ENCODE measurements at regions not wholly inside any gene's neighbourhood (a gene's known extent, or its start where the extent isn't known, plus 50 kb on each side); places are given as distances from the start of the nearest gene placed in this dataset.

DNA sequence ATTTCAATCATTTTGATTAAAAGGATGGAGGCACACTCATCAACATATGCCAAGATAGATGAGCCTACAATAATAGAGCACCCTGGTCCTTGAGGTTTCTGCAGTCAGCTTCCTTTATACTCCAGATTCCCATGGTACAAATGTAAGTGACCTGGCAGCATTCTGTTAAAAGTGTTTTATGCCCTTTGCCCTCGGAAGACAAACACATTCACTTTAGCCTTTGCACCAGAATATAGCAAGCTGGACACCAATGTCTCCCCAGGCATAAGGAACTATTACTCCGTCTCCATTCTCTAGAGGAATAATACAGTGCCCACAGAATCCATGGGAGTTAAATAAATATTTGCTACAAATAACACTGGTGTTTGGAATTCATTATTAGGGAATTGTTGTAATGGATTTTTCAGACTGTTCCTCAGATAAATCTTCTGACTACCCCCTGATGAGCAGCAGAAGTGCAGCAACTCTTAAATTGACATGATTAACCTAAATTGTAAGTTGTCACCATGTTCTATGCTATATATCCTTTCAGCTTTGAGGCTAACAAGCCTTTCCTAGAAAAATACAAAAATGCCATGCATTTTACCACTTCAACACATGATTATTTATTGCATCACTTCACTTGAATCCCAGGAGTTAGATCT is 340.2 kb downstream of the TBC1D32 start:
- no peak for DNase-seq (ENCODE audit: low read depth, low spot score)
- no peak for TF ChIP-seq CTCF (IDR thresholded peaks at IDR 0.05; ENCODE audit: low read depth, low read length)
- in situ Hi-C loops (cut with HindIII; ENCODE audit: low sequenced_read_pairs): no loop called here
- H3K4me3 ChIP-seq (ENCODE audit: low read depth, low read length): no peak overlapping the region

DNA sequence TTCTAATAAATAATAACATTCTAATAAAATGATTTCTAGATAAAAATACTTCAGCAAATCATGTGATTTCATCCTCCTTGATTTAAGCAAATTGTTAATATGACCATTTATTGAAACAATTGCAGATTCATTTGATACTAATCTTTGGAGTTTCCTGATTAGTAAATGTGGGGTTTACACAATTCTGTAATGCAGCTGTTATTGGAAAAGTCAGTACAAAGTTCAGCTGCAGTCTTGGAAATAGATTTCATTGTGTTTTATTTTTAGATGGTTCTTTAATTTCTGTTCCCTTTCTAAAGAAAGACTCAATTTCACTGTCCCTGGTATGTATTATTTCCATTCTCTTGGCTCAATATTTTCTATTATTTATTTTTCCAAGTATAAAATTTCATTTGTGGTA is 342.0 kb downstream of the TBC1D32 start:
- no peak overlapping the region for H3K4me3 ChIP-seq (ENCODE audit: low read depth, low read length)
- no peak for DNase-seq (ENCODE audit: low read depth, low spot score)
- in situ Hi-C loops (cut with HindIII; ENCODE audit: low sequenced_read_pairs): no loop called here
- TF ChIP-seq CTCF (IDR thresholded peaks at IDR 0.05; ENCODE audit: low read depth, low read length): no peak

DNA sequence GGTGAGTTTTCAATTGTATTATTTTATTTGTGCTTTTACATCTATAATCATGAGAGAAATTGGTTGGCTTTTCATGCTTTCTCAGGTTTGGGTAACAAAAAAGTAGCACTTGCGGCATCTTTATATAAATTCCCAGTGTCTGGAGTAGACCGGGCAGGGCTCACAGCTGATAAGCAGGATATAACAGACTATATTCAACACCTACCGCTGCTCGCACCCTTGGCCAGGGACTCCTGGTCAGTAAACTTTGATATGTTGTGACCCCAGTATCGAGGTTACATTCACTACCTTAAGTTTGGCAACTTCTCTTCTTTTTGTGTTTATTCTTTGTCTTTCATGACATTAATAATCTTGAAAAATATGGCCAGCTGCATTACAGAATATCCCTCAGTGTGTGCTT is 343.4 kb downstream of the TBC1D32 start:
- no peak for DNase-seq (ENCODE audit: low read depth, low spot score)
- in situ Hi-C loops (cut with HindIII; ENCODE audit: low sequenced_read_pairs): no loop called here
- H3K4me3 ChIP-seq (ENCODE audit: low read depth, low read length): no peak overlapping the region

GRCh38 chr6:120981835-120982234 is 352.4 kb downstream of the TBC1D32 start:
- in situ Hi-C loops (cut with HindIII; ENCODE audit: low sequenced_read_pairs): no loop called here
- H3K4me3 ChIP-seq (ENCODE audit: low read depth, low read length): no peak overlapping the region
- no peak for TF ChIP-seq CTCF (IDR thresholded peaks at IDR 0.05; ENCODE audit: low read depth, low read length)
- DNase-seq (ENCODE audit: low read depth, low spot score): no peak

More for the DNA sequence above, 343.4 kb downstream of the TBC1D32 start:
- no peak for TF ChIP-seq CTCF (IDR thresholded peaks at IDR 0.05; ENCODE audit: low read depth, low read length)

GRCh38 chr6:120966321-120966720 is 368.0 kb downstream of the TBC1D32 start:
- no peak for TF ChIP-seq CTCF (IDR thresholded peaks at IDR 0.05; ENCODE audit: low read depth, low read length)
- no peak overlapping the region for H3K4me3 ChIP-seq (ENCODE audit: low read depth, low read length)
- in situ Hi-C loops (cut with HindIII; ENCODE audit: low sequenced_read_pairs): no loop called here
- DNase-seq (ENCODE audit: low read depth, low spot score): no peak

DNA sequence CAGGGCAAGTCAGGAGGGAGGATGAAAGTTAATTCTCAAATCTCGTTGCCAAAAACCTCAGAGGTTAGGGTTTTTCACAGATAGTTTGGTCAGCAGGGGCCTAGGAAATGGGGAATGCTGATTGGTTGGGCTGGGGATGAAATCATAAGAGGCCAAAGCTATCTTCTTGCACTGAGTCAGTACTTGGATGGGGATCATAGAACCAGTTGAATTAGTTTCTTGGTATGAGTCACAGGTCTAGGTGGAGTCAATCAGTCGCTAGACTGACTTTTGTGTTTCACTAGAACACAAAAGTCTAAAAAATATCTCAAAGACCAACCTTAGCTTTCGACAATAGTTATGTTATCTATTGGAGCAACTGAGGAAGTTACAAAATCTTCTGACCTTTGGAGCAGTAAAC is 368.5 kb downstream of the TBC1D32 start:
- H3K4me3 ChIP-seq (ENCODE audit: low read depth, low read length): no peak overlapping the region
- DNase-seq (ENCODE audit: low read depth, low spot score): peak; percentile 19
- TF ChIP-seq CTCF (IDR thresholded peaks at IDR 0.05; ENCODE audit: low read depth, low read length): no peak
- in situ Hi-C loops (cut with HindIII; ENCODE audit: low sequenced_read_pairs): no loop called here

Measured in astrocyte of the spinal cord (primary cell).